ENCODE measurements at regions not wholly inside any gene's neighbourhood (a gene's known extent, or its start where the extent isn't known, plus 50 kb on each side); places are given as distances from the start of the nearest gene placed in this dataset.
A peak's percentile ranks its signal among the peaks of the same experiment; 100 is the strongest.

DNA sequence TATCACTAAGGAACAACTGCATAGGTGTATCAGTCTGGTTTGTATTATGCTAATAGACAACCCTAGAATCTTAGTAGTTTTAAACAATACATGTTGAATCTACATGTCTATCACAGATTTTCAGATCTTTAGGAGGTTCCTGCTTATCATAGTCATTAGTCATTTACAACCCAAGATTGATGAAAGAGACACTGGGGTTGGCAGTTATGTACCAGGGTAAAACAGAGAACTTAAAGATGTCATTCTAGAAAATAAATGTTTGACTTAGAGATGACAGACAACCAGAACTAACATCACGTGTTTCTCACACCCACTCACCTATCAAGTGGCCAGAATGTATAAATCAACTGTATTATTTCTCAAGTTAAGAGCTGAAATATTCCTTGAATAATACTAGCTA is 181.9 kb downstream of the PABPC4L start:
- no peak for DNase-seq (ENCODE audit: low spot score)

DNA sequence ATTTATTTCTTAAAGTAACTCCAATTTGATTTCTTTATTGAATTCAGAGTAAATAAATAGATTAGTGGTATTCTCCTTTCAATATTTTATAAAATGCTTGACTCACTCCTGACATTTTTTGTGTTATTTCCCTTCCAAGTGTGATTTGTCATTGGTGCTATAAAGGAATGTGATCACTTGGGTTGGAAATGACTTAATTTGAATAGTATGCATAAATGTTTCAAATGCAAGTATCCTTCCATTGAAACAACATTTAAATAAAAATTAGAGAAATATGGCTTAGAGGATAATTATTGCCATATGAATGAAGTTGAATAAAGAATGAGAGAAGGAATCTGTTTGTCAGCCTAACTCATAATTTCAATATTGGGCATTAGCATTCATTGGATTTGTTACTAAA is 182.7 kb downstream of the PABPC4L start:
- DNase-seq (ENCODE audit: low spot score): no peak

DNA sequence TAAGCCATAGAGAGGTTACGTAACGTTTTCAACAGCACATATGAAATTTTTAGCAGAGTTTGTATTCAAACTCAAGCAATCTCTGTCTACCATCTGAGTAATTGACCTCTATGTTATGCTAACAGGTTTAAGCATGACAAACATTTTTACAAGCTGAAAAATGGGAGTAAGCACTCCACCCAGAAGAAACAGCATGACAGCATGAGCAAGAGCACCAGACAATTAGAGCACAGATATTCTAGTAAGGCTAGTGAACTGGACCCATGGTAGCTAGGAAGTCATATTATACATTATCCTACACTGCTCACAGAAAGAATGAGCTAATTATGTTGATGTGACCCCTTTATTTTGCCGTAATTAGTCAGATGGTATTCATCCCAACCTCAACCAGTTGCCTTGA is 200.5 kb downstream of the PABPC4L start:
- no peak for DNase-seq (ENCODE audit: low spot score)

DNA sequence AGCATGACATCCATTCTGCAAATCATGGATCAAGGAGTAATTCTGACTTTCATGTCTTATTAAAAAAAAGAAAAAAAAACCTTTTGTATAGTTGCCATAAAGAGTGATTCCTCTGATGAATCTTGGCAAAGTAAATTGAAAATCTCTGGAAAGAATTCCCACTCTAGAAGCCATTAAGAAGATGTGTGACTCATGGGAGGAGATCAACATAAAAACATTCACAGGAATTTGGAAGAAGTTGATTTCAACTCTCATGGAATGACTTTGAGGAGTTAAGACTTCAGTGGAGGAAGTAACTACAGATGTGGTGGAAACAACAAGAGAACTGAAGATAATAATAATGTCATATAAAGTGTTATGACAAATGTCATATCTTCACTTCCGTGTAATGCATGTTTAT is 204.2 kb downstream of the PABPC4L start:
- no peak for DNase-seq (ENCODE audit: low spot score)

DNA sequence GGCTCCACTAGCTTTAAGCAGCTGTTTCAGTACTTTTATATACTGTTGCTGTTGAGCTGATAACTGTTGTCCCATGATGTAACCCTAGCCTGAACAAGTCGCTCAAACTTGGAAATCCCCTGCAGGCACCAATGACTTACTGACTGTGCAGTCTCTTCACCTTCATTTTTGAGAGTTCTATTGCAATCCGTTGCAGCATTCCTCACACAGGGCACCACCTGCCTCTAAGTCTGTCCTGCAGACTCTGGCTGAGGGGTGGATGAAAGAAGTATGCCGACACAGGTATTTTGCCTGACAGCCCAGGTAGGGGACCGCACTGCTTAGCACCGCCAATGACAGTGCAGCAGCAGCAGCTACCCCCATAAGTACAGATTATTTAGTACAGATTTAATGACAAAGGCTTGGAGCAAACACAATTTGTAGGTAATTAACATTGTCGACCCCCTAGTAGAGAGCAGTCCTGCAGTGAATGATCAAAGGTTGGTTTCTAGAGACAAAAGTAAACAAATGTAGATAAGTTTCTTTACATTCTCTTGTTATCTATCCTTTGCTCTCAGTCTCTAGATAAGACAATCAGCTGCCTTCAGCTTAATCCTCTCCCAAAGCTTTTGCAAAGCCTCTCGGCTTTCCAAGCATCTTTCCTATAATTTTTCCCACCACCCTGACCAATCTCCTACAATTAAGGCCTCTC is 205.0 kb downstream of the PABPC4L start:
- no peak for DNase-seq (ENCODE audit: low spot score)

DNA sequence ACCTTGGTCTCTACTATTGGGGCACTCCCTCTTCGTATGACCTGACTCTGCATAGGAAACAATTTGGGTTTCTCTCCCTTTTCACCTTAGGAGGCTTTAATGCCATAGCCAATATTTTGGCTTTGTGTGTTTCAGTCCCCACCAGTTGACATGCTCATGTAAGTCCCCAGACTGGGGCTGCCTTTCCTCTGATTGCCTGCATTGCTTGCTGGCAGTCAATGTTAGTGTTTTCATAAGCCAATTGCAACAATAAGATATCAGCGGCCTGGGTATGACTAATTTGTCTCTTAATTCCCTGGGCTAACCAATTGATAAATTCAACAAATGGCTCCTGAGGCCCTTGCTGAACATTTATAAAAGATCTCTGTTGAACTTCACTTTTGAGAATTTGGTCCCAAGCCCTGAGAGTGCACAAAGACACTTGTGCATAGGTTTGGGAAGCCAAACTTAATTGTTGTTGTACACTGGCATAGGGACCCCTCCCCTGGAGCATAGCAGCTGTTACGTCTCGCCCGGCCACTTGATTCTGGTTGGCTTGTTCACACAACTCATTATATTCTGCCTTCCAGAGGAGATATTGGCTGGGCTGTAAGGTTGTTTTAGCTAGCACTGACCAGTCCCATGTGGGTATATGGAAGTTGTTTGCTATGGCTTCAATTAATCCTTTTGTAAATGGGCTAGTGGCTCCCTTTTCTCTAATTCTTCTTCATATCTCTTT is 206.2 kb downstream of the PABPC4L start:
- DNase-seq (ENCODE audit: low spot score): no peak

DNA sequence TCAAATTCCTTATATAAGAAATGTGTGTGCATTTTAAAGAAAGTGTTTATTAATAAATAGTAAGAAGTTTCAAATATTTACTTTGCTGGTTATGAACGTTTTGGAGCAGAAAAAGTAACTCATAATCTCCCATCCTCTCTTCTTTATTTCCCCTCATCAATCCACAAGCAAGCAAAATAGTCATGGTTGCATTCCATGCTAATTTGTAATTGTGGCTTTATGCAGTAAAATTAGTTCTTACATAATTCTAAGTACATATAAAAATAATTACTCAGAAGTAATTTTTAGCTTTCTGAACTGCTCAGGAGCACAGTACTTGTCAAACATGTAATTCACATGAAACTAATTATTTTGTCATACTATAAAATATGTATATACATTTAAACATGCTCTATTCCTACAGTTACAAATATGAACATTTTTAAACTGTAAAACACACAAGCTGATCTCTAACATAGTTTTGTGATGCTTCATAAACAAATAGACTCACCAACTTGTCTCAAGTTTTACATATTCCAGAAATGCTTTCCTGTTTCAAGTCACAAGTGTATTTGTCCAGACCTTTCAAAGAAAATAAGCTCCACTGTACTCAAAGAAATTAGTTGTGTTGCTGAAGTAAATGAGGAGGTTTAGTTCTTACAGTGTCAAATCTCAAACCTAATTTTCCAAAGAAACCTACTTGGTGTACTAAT is 218.9 kb downstream of the PABPC4L start:
- DNase-seq (ENCODE audit: low spot score): peak; percentile 27

DNA sequence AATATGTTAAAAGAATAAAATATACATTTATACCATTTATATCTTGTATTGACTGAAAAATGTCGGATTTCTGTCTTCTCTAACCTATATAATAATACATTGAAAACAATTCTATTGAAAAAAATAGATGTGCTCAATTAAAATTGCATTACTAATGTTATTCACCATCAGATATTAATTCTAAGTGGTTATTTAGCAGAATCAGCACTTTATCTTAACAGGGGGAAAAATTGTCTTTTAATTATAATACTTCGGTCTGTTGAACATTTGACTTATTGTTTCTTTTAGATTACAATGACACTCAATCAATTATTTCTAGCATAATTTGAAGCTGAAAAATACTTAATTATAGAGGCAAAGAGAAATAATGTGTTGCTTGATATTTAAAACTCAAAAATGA is 220.3 kb downstream of the PABPC4L start:
- DNase-seq (ENCODE audit: low spot score): no peak

DNA sequence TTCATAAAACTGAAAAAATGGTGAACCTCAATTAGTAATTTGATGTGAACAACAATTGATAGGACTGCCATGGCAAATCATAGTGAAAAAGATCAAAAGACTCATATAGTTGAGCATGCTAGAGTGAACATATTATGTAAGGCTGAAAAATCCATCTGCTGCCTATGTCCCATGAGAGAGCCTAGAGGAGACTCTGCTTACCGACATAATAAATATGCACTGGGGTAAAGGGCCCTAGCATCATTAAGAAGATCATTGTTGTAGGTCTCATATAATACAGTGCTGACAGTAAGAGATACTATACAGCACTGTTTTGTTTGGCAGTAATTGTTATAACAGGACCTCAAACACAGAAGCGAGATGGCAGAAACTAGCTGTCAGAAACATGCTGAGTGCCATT is 229.0 kb downstream of the PABPC4L start:
- no peak for DNase-seq (ENCODE audit: low spot score)

DNA sequence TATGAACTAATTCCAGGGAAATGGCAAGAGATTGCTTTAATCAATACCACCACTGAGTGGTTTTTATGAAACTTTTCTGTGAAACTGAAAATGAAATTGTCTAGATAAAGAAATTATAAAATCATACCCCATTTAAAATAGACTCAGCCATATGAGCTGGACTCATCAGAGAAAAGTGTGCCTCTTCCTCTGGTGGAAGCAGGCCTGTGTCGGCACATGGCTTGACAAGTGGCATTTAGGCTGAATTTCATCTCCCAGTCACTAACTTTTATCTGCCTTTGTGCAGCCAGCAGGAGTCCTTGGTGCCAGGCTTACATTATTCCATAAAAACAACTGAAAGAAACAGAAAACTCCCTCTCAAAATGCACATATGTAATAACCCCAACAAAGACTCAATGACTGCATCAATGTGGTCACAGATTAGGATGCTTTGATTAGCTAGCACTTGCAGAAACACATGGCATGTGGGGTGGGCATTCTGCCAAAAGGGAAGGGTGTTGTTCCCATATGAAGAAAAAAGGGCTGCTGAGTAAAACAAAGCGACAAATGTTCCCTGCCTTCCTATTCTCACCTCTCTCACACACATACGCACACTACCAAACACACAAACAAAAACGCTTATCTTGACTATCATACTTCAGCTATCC is 232.3 kb downstream of the PABPC4L start:
- DNase-seq (ENCODE audit: low spot score): peak; percentile 1

DNA sequence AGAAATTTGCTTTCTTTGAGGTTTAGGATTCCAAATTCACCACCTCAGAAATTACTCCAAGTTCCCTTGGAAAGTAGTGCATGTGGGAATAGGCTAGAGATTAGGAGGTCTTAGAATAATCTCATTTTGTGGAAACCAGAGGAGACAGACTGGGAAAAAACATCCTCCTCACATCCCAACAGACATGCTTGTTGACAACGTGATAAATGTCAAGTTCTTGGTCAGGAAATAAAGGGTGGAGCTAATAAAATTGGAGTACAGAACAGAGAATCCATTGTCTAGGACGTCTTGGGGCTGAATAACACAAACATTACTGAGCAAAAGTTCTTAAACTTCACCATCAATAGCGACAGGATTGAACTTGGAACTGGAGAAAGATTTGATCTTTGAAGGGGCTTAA is 233.4 kb downstream of the PABPC4L start:
- no peak for DNase-seq (ENCODE audit: low spot score)

DNA sequence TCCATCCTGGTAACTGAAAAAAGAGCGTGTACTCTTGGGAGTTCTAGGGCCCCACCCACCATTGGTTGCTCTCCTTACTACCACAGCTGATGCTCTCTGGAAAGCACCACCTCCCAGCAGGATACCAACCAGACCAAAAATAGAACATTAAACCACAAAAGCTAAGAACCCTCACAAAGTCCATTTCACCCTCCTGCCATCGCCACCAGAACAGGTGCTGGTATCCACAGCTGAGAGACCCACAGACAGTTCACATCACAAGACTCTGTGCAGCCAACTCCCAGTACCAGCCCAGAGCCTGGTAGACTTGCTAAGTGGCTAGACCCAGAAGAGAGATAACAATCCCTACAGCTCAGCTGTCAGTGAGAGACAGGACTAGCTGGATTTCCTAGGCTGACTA is 240.6 kb downstream of the PABPC4L start:
- DNase-seq (ENCODE audit: low spot score): no peak

DNA sequence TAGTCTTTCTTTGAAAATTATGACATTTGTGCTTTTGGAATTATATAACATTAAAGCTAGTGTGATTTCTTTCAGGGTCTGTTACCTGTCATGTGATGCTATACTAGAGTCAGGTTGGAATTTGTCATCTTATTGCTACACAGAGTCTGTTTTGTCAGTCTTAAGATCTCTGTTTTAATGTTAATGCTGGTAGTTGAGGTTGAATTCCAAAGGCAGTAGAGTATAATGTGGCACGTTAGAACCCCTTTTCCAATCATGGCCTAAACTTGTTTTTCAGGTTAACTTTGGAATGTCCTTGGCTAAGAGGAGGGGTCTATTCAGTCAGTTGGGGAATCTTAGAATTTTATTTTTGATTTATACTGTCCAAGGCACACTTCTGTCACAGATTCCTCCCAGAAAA is 258.5 kb downstream of the PABPC4L start:
- no peak for DNase-seq (ENCODE audit: low spot score)

DNA sequence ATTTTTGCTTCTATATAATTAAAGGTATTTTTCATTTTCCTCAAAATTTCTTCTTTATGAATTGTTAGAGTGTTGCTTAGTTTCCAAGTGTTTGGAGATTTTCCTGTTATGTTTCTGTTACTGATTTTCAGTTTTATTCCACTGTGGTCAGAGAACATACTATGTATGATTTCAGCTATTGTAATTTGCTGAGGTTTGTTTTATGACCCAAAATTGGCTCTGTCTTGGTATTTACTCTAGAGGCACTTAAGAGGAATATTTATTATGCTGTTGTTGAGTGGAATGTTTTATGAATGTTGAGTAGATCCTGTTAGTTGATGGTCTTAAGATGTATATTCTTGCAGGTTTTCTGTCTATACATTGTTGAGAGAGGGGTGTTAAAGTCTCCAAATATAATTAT is 263.5 kb downstream of the PABPC4L start:
- no peak for DNase-seq (ENCODE audit: low spot score)

DNA sequence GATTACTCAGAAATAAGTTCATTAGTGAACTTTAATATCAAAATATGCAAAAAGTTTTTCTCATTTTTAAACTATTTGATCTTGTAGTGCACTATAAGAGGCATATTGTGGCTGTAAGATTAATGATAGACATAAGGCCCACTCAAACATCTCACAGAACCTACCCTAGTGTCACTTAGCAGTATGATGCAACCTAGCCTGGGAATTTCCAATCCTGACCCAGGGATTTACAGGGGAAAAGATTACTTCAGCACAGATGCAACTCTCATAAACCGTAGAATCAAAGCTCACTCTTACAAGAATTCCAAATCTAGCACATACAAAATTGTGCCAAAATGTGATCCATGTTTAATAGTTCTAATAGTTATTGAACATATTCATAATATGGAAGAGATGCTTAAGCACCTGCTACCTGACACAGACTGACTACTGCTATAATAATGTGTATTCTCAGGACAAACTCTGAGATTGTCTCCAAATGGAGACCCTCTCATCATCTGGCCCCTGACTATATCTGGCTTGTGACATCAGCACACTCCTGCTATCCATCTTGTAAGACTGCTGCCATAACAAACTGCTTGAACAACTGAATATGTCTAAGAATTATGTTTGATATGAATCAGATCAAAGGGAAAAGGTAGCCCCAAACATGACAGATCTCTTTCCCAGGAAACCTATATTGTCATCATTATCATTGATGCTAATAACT is 271.9 kb downstream of the PABPC4L start:
- peak; percentile 11 for DNase-seq (ENCODE audit: low spot score)

DNA sequence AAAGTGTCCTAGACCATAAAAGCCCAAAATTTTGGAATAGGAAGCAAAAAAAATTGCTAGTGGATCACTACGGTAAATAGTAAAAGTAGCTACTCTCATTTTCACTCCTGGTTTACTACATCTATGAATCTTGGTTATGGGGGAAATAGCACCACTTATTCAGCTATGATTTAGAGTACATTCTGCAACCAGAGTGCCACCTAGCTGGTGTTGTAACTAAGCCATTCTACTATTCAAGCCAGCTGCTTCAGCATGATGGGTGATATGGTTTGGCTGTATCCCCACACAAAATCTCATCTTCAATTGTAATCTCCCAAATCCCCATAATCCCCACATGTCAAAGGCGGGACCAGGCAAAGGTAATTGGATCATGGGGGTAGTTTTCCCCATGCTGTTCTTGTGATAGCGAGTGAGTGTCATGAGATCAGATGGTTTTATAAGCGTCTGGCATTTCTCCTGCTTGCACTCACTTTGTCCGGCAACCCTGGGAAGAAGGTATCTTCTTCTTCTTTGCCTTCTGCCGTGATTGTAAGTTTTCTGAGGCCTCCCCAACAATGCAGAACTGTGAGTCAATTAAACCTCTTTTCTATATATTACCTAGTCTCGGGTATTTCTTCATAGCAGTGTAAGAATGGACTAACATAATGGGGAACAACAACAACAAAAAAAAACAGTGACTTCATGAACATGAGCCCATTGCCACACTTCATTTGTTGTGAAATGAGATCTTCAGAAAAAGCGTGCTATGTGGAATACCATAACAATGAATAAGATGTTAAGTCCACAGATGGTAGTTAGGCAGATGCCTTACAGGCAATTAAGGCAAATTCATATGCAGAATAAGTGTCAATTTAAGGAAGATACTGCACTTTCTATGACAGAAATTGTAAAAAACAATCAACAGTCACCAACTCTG is 280.1 kb downstream of the PABPC4L start:
- DNase-seq (ENCODE audit: low spot score): no peak

DNA sequence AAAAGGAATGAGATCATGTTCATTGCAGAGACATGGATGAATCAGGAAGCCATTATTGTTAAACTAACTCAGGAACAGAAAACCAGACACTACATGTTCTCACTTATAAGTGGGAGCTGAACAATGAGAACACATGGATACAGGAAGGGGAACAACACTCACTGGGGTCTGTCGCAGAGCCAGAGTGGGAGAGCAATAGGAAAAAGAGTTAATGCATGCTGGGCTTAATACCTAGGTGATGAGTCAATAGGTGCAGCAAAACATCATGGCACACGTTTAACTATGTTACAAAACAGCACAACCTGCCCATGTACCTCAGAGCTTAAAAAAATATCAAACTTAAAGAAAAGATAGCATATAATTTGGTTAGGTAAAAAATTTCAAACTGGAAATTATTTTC is 281.4 kb downstream of the PABPC4L start:
- no peak for DNase-seq (ENCODE audit: low spot score)

DNA sequence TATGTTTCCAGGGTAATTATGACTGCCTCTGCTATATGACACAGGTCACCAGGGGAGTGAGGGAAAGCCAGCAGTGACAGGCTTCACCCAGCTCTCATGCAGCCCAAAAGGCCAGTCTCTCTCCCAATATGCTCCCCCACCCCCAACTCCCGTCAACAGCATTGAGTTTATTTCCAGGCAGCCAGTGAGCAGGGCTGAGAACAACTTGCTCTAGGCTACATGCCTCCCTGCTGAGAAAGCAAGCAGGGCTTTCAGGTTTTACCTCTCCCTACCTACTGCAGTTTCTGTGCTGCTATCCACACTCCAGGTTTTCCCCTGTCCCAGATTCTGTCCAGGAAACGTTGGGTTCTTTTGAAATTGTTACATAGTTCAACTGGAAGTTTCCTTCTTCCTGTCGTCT is 291.4 kb downstream of the PABPC4L start:
- DNase-seq (ENCODE audit: low spot score): no peak

DNA sequence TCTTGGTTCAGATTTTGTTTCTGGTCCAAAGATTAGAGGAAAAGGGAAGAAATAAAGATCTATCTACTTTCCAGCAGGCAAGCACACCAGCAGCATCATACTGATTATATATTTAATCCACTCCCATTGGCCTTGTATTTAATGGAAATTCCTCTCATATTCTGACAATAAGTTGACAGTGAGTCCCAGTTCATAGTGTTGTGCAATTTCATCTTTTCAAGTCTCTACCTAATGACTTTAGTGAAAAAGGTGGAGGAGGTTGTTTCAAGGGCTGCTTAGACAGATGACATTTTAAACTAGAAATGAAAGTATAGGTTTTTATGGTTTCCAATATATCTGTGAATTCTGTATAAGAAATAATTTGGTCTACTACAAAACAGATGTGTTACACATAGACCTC is 298.6 kb downstream of the PABPC4L start:
- no peak for DNase-seq (ENCODE audit: low spot score)

DNA sequence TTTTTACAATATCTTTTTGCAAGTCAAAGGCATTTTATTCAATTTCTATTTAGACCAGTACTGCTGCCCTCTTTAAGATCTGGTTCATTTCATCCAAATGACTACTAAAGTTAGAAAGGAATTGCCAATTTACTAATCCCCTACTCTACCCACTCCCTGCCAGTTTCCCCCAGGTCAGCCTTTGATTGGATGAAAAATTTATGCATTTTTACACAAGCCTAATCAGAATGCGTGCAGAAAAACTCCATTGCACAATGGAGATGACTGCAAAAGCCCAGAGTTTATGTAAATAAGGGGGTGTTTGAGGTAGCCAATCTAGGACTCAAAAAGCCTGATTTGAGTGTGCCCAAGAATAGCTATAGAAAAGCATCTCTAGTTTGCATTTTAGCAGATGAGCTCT is 310.6 kb downstream of the PABPC4L start:
- no peak for DNase-seq (ENCODE audit: low spot score)

DNA sequence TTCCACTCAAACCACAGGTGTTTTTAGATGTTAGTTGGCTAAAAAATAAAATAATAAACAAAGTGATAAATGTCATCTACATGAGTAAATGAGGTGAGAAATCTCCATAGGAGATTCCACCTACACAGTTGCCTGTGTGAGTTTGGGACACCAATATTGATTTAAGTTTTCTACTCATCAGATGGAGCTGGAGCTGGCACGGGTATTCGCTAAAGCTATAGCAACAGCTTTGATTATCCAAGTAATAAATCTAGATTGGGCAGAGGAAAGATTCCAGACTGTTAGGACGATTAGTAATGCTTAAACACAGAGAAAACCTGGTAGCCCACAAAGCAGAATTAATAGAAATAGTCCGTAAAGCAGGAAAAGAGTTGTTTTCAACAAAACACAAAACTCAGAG is 313.9 kb downstream of the PABPC4L start:
- no peak for DNase-seq (ENCODE audit: low spot score)

Data from RKO (cell line).